Type B pancreatic cell (in vitro differentiated cells): ENCODE measurements at regions not wholly inside any gene's neighbourhood (a gene's known extent, or its start where the extent isn't known, plus 50 kb on each side); places are given as distances from the start of the nearest gene placed in this dataset.
"Not testable (repeated sequence)": the region's sequence is repeated elsewhere in the genome, so short reads cannot be mapped to it uniquely, and the experiment has no call there.

Experiments
- DNase-seq: peaks from one replicate; pipeline ENCODE4 v3.0.0; 2021; ENCODE audit warnings: mixed read lengths; ENCODE audit not compliant: unreplicated experiment; ENCODE audit errors: extremely low spot score
- H3K27ac Mint-ChIP-seq: 2 replicates; pipeline ENCODE4 v1.8.0; 2021; ENCODE audit warnings: mild to moderate bottlenecking, mixed read lengths
- H3K27me3 Mint-ChIP-seq: 2 replicates; pipeline ENCODE4 v1.8.0; 2021; ENCODE audit warnings: mixed read lengths
- H3K36me3 Mint-ChIP-seq: 2 replicates; pipeline ENCODE4 v1.8.0; 2021; ENCODE audit warnings: mixed read lengths
- H3K4me1 Mint-ChIP-seq: one replicate; pipeline ENCODE4 v1.8.0; 2021; ENCODE audit warnings: mixed read lengths; ENCODE audit not compliant: unreplicated experiment
- H3K4me3 Mint-ChIP-seq: 2 replicates; pipeline ENCODE4 v1.8.0; 2021; ENCODE audit warnings: mild to moderate bottlenecking, mixed read lengths
- H3K9me3 Mint-ChIP-seq: 2 replicates; pipeline ENCODE4 v1.8.0; 2021; ENCODE audit warnings: mixed read lengths
- TF ChIP-seq, protein P1 (sequence below): fragments of 200-600 bp; sonication (generic); conservative IDR thresholded peaks from 2 replicates; pipeline ENCODE4 v1.5.0; 2021; ENCODE audit warnings: antibody characterized with exemption, mild to moderate bottlenecking

DNA sequence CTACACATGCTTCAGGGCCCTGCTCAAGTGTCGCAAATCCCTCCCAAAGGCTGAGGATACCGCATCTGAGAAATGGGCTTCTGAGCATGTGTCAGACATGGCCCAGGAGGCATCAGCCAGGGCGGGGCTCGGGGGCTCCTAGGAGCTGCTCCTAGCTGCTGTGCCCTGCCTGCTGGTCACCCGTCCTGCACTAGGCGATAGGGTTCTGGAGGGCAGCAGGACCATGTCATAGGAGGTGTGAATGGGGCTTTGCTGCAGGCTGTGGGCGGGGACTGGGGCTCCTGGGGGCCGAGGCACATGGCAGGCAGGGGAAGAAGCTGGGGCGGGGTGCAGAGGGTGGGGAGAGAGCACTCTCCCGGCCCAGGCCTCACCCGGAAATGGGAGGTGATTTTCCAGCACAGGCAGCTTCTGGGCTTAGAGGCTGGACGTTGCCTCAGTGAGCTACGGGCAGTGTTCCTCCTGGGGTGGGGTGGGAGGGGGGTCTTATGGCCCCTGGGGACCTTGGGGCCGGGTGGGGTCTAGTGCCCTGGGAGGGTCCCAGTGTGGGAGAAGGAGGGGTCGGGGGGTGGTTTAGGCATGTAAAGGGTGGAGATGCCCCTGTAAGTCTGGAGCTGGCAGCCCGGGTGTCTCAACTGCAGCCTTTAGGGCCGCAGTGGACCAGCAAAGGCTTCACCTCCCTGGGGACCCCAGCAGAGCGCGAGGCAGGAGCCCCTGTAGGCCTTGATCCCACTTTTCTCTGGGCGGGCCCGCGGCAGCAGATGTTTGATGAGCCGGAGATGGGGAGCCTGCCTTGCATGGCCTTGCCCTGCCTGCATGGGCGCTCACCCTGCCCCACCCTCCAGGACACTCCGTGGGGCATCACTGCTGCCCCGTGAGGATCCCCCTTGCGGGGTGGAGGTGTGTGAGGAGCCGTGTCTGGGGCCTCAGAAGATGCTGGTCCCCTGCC lies 98.6 kb upstream of the LRPAP1 start:
- Mint-ChIP-seq H3K27ac (no peak overlapping the region), H3K4me3 (no peak overlapping the region), H3K9me3 (no peaks in the 10 kb centered on the region), H3K4me1 (no peaks in the 10 kb centered on the region), H3K36me3 (no peaks in the 10 kb centered on the region), H3K27me3 (peaks cover 6% of the 10 kb centered on the region)
- TF ChIP-seq, protein P1, sequence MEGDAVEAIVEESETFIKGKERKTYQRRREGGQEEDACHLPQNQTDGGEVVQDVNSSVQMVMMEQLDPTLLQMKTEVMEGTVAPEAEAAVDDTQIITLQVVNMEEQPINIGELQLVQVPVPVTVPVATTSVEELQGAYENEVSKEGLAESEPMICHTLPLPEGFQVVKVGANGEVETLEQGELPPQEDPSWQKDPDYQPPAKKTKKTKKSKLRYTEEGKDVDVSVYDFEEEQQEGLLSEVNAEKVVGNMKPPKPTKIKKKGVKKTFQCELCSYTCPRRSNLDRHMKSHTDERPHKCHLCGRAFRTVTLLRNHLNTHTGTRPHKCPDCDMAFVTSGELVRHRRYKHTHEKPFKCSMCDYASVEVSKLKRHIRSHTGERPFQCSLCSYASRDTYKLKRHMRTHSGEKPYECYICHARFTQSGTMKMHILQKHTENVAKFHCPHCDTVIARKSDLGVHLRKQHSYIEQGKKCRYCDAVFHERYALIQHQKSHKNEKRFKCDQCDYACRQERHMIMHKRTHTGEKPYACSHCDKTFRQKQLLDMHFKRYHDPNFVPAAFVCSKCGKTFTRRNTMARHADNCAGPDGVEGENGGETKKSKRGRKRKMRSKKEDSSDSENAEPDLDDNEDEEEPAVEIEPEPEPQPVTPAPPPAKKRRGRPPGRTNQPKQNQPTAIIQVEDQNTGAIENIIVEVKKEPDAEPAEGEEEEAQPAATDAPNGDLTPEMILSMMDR, result no peak
- DNase-seq, result no peak

GRCh38 chr4:3630136-3630597 lies 97.9 kb upstream of the LRPAP1 start:
- Mint-ChIP-seq H3K4me1 (peaks cover 6% of the 10 kb centered on the region), H3K27ac (no peak overlapping the region), H3K4me3 (no peak overlapping the region), H3K9me3 (no peaks in the 10 kb centered on the region), H3K36me3 (no peaks in the 10 kb centered on the region), H3K27me3 (peaks cover 10% of the 10 kb centered on the region)
- no peak for DNase-seq
- TF ChIP-seq, protein P1, result no peak

- no peaks in the 10 kb centered on the region for H3K36me3 Mint-ChIP-seq
- TF ChIP-seq, protein P1, result no peak
- H3K4me3 Mint-ChIP-seq, result no peak overlapping the region
- H3K9me3 Mint-ChIP-seq, result no peaks in the 10 kb centered on the region
- no peak for DNase-seq
- peaks cover 10% of the 10 kb centered on the region for H3K4me1 Mint-ChIP-seq
- H3K27me3 Mint-ChIP-seq, result peaks cover 15% of the 10 kb centered on the region
- no peak overlapping the region for H3K27ac Mint-ChIP-seq
Observed at GRCh38 chr4:3629665-3630064, 97.4 kb upstream of the LRPAP1 start.

DNA sequence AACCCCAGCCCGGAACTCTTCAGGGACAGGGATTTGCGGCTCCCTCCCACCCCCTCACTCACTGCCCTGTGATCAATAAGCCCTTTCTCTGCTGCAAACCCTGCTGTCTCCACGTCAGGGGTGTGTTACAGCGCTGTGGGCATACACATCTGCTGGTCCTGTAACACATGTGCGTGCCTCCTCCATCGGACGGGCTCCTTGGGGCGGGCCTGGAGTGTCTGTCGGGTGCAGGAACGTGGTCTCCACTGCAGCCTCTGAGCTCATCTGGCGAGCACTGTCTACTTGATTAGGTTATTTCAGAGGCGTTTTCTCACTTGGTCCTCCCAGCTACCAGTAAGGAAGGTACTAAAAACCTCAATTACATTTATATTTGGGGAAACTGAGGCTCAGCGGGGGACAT lies 97.0 kb upstream of the LRPAP1 start:
- DNase-seq, H3K27ac Mint-ChIP-seq, H3K9me3 Mint-ChIP-seq, H3K4me3 Mint-ChIP-seq, H3K4me1 Mint-ChIP-seq, H3K36me3 Mint-ChIP-seq: not testable (repeated sequence)
- peaks cover 15% of the 10 kb centered on the region for H3K27me3 Mint-ChIP-seq

DNA sequence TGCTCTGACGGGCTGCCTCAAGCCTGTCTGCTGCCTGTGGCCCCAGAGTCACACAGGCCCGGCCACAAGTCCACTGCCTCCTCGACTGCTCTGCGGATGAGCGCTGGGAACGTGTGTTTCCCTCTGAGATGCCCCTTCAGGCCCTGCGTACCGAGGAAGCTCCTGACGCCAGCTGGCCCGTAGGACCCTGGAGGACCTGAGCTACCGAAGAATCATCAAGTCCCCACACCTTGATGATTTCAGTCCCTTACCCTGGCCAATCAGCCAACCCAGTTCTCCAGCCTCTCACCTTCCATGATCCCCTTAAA lies 96.6 kb upstream of the LRPAP1 start:
- no peak for DNase-seq
- Mint-ChIP-seq H3K27ac (no peak overlapping the region), H3K4me1 (peaks cover 12% of the 10 kb centered on the region), H3K36me3 (no peaks in the 10 kb centered on the region), H3K27me3 (peaks cover 15% of the 10 kb centered on the region), H3K4me3 (no peak overlapping the region), H3K9me3 (no peaks in the 10 kb centered on the region)
- TF ChIP-seq, protein P1, result no peak

- H3K4me1 Mint-ChIP-seq, result peaks cover 16% of the 10 kb centered on the region
- not testable (repeated sequence) for H3K4me3 Mint-ChIP-seq, DNase-seq, H3K27ac Mint-ChIP-seq, H3K36me3 Mint-ChIP-seq, H3K9me3 Mint-ChIP-seq
- peaks cover 15% of the 10 kb centered on the region for H3K27me3 Mint-ChIP-seq
Observed at GRCh38 chr4:3627967-3628867, 96.0 kb upstream of the LRPAP1 start.

- H3K4me3 Mint-ChIP-seq, H3K27ac Mint-ChIP-seq, H3K36me3 Mint-ChIP-seq, DNase-seq, H3K9me3 Mint-ChIP-seq: not testable (repeated sequence)
- H3K4me1 Mint-ChIP-seq, result peaks cover 22% of the 10 kb centered on the region
- H3K27me3 Mint-ChIP-seq, result peaks cover 20% of the 10 kb centered on the region
Observed at GRCh38 chr4:3627456-3627855, 95.2 kb upstream of the LRPAP1 start.

DNA sequence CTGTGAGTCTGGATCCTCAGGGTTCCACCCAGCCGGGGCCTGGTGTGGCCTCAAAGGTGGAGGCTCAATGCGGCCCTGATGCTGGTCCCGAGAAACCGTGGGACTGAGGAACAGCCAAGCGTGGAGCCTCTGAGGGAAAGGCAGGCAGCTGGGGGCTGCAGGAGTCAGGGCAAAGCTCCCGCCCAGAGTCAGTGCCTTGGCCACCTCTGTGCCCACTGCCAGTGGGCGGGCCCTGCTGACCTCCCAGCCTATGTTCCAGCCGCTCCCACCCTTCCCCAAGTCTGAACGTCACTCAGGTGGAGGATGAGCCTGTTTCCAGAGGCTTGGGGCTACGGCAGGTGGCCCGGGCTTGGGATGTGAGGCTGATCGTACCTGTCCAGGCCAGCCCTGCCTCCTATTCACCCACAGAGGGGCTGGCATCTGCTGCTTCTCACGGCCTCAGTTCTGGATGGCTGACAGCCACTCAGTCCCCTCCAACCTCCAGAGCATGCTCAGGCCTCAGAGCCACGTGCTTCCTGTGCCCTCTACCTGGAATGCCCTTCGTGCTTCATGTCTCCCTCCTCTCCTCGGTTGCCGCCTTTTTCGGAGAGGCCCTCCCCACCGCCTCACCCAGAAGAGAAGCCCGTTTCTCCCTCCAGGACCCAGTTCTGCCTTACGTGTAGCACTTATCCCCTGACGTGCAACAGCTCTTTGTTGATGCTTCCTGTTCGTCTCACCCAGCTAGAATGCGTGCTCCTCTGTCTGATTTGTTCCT lies 94.1 kb upstream of the LRPAP1 start:
- not testable (repeated sequence) for H3K4me3 Mint-ChIP-seq, H3K9me3 Mint-ChIP-seq, H3K27ac Mint-ChIP-seq, H3K36me3 Mint-ChIP-seq, DNase-seq
- H3K27me3 Mint-ChIP-seq, result peaks cover 20% of the 10 kb centered on the region
- peaks cover 25% of the 10 kb centered on the region for H3K4me1 Mint-ChIP-seq
